ES-I3 (cell line): ENCODE measurements at regions not wholly inside any gene's neighbourhood (a gene's known extent, or its start where the extent isn't known, plus 50 kb on each side); places are given as distances from the start of the nearest gene placed in this dataset.
"Not testable (repeated sequence)": the region's sequence is repeated elsewhere in the genome, so short reads cannot be mapped to it uniquely, and the experiment has no call there.

Source experiments
- H3K36me3 ChIP-seq: 2 replicates; pipeline ENCODE4 v1.6.1; 2013; ENCODE audit warnings: mild to moderate bottlenecking, low read length, control low read depth, moderate library complexity; ENCODE audit not compliant: insufficient read depth
- H3K4me1 ChIP-seq: 2 replicates; pipeline ENCODE4 v1.6.1; 2013; ENCODE audit warnings: mild to moderate bottlenecking, control low read depth, low read length; ENCODE audit not compliant: insufficient read depth
- H3K9ac ChIP-seq: 2 replicates; pipeline ENCODE4 v1.6.1; 2013; ENCODE audit warnings: low read depth, mild to moderate bottlenecking, low read length, moderate library complexity
- H3K9me3 ChIP-seq: 2 replicates; pipeline ENCODE4 v1.6.1; 2013; ENCODE audit warnings: mild to moderate bottlenecking, low read length, moderate library complexity; ENCODE audit not compliant: control insufficient read depth, insufficient read depth

GRCh38 chr21:28598214-28598613, 394.5 kb downstream of the LTN1 start:
- Histone ChIP-seq H3K36me3 (no peaks in the 10 kb centered on the region), H3K4me1 (no peaks in the 10 kb centered on the region), H3K9ac (no peak overlapping the region), H3K9me3 (peaks cover 10% of the 10 kb centered on the region; the same call in 1 of the 2 replicates)

GRCh38 chr21:28592205-28592865, 400.3 kb downstream of the LTN1 start:
- H3K9me3 ChIP-seq, result no peaks in the 10 kb centered on the region
- peaks cover 26% of the 10 kb centered on the region for H3K4me1 ChIP-seq
- H3K9ac ChIP-seq, result no peak overlapping the region
- no peaks in the 10 kb centered on the region for H3K36me3 ChIP-seq

- no peaks in the 10 kb centered on the region for H3K9me3 ChIP-seq
- H3K4me1 ChIP-seq, result peaks cover 26% of the 10 kb centered on the region
- no peak overlapping the region for H3K9ac ChIP-seq
- H3K36me3 ChIP-seq, result no peaks in the 10 kb centered on the region
Measured at GRCh38 chr21:28590676-28591075, 402.0 kb downstream of the LTN1 start.

GRCh38 chr21:28590026-28590425, 402.7 kb downstream of the LTN1 start:
- Histone ChIP-seq H3K9ac (no peak overlapping the region), H3K36me3 (no peaks in the 10 kb centered on the region), H3K4me1 (peaks cover 26% of the 10 kb centered on the region), H3K9me3 (no peaks in the 10 kb centered on the region)

- Histone ChIP-seq H3K4me1 (peaks cover 26% of the 10 kb centered on the region), H3K36me3 (no peaks in the 10 kb centered on the region), H3K9ac (no peak overlapping the region), H3K9me3 (no peaks in the 10 kb centered on the region)
Measured at GRCh38 chr21:28588997-28589396, 403.7 kb downstream of the LTN1 start.

- Histone ChIP-seq H3K9me3 (no peaks in the 10 kb centered on the region), H3K4me1 (peaks cover 26% of the 10 kb centered on the region), H3K9ac (no peak overlapping the region), H3K36me3 (no peaks in the 10 kb centered on the region)
Measured at GRCh38 chr21:28587748-28588147, 404.9 kb downstream of the LTN1 start.

GRCh38 chr21:28581976-28582375, 410.7 kb downstream of the LTN1 start:
- Histone ChIP-seq H3K9me3 (no peaks in the 10 kb centered on the region), H3K9ac (no peak overlapping the region), H3K36me3 (no peaks in the 10 kb centered on the region), H3K4me1 (peaks cover 22% of the 10 kb centered on the region)

GRCh38 chr21:28581311-28581731, 411.4 kb downstream of the LTN1 start:
- H3K36me3 ChIP-seq, H3K9me3 ChIP-seq, H3K9ac ChIP-seq: not testable (repeated sequence)
- peaks cover 22% of the 10 kb centered on the region for H3K4me1 ChIP-seq

- Histone ChIP-seq H3K9ac (no peak overlapping the region), H3K9me3 (no peaks in the 10 kb centered on the region), H3K4me1 (peaks cover 22% of the 10 kb centered on the region), H3K36me3 (no peaks in the 10 kb centered on the region)
Measured at GRCh38 chr21:28580585-28580984, 412.1 kb downstream of the LTN1 start.

- no peaks in the 10 kb centered on the region for H3K36me3 ChIP-seq
- no peak overlapping the region for H3K9ac ChIP-seq
- H3K4me1 ChIP-seq, result peaks cover 22% of the 10 kb centered on the region
- H3K9me3 ChIP-seq, result no peaks in the 10 kb centered on the region
Measured at GRCh38 chr21:28579986-28580550, 412.6 kb downstream of the LTN1 start.

GRCh38 chr21:28568692-28569091, 424.0 kb downstream of the LTN1 start:
- Histone ChIP-seq H3K9ac (no peak overlapping the region), H3K36me3 (no peaks in the 10 kb centered on the region), H3K9me3 (no peaks in the 10 kb centered on the region), H3K4me1 (no peaks in the 10 kb centered on the region)

- H3K36me3 ChIP-seq, H3K9me3 ChIP-seq, H3K9ac ChIP-seq, H3K4me1 ChIP-seq: not testable (repeated sequence)
Measured at GRCh38 chr21:28563933-28564332, 428.7 kb downstream of the LTN1 start.

- peaks cover 2% of the 10 kb centered on the region; the same call in 1 of the 2 replicates for H3K9me3 ChIP-seq
- H3K4me1 ChIP-seq, result no peaks in the 10 kb centered on the region
- no peaks in the 10 kb centered on the region for H3K36me3 ChIP-seq
- H3K9ac ChIP-seq, result no peak overlapping the region
Measured at GRCh38 chr21:28561772-28562171, 430.9 kb downstream of the LTN1 start.

GRCh38 chr21:28554660-28555475, 437.8 kb downstream of the LTN1 start:
- Histone ChIP-seq H3K9me3 (no peaks in the 10 kb centered on the region), H3K4me1 (no peaks in the 10 kb centered on the region), H3K9ac (no peak overlapping the region), H3K36me3 (no peaks in the 10 kb centered on the region)
